Stimulated activated naive CD8-positive, alpha-beta T cell treated with anti-CD3 and anti-CD28 coated beads, Interleukin-15, Interleukin-2, amounts not matched to agents 100 ng/mL and 50 ng/mL, for 24 hours (primary cell): ENCODE measurements at regions not wholly inside any gene's neighbourhood (a gene's known extent, or its start where the extent isn't known, plus 50 kb on each side); places are given as distances from the start of the nearest gene placed in this dataset.
"Not testable (repeated sequence)": the region's sequence is repeated elsewhere in the genome, so short reads cannot be mapped to it uniquely, and the experiment has no call there.

Experiments
- H3K27ac Mint-ChIP-seq: one replicate; pipeline ENCODE4 v1.8.0; 2021; ENCODE audit warnings: mild to moderate bottlenecking, mixed read lengths
- H3K27me3 Mint-ChIP-seq: one replicate; pipeline ENCODE4 v1.8.0; 2021; ENCODE audit warnings: mixed read lengths
- H3K36me3 Mint-ChIP-seq: one replicate; pipeline ENCODE4 v1.8.0; 2021; ENCODE audit warnings: low read depth, mixed read lengths
- H3K4me1 Mint-ChIP-seq: one replicate; pipeline ENCODE4 v1.8.0; 2021; ENCODE audit warnings: low read depth, mixed read lengths
- H3K4me3 Mint-ChIP-seq: one replicate; pipeline ENCODE4 v1.8.0; 2021; ENCODE audit warnings: mild to moderate bottlenecking, mixed read lengths
- H3K9me3 Mint-ChIP-seq: one replicate; pipeline ENCODE4 v1.8.0; 2021; ENCODE audit warnings: mixed read lengths

DNA sequence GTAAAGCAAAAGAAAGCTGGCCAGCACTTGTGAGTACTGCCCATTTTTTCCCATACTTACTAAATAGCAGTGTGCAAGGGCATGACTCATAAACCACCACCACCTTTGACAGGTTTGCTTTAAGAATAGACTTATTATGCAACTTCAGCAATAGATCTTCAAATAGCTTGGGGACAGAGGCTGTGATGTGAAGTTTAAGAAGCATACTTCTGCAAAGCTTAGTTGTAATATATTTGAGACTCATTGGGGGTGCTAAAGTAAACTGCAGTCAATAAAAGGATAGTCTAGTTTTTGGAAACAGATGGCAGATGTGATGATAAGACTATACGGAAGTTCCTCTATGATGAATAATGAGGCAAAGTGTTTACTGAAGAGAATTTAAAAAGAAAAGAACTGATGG lies 210.0 kb downstream of the PLA2G4A start:
- Mint-ChIP-seq H3K4me3 (no peak overlapping the region), H3K27ac (no peak overlapping the region), H3K4me1 (no peaks in the 10 kb centered on the region), H3K9me3 (no peaks in the 10 kb centered on the region), H3K27me3 (peaks cover 3% of the 10 kb centered on the region), H3K36me3 (no peaks in the 10 kb centered on the region)

DNA sequence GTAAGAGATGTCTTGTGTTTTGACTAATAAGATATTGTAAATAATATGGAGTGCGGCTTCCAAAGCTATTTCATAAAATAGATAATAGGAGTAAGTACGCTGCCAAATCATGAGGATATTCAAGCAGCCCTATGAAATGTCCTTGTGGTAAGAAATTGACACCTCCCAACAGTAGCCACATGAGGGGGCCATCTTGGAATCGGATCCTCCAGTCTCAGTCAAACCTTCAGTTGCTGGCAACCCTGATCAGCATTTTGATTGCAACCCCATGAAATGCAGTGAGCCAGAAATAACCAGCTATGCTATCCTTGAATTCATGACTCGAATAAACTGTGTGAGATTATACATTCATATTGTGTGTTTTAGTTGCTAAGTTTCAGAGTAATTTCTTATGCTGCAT lies 212.4 kb downstream of the PLA2G4A start:
- Mint-ChIP-seq H3K4me1 (no peaks in the 10 kb centered on the region), H3K36me3 (no peaks in the 10 kb centered on the region), H3K27me3 (peaks cover 3% of the 10 kb centered on the region), H3K27ac (no peak overlapping the region), H3K4me3 (no peak overlapping the region), H3K9me3 (no peaks in the 10 kb centered on the region)

DNA sequence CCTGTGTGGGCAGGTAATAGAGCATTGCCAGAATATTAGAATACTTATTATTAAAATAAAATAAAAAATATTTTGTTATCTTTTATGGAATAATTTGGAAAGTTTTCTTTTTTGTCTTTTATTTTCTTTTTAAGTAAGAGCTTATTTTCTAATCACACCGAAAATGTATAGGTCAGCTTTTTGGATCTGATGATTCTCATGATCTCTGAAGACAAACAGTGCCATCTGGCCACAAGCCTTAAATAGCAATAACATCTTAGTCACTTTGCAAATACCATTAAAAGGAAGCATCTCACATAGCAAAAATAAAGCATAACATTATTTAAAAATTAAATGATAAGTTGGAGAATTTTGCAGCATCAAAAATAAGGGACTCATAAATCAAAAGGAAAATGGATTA lies 213.8 kb downstream of the PLA2G4A start:
- Mint-ChIP-seq H3K36me3 (no peaks in the 10 kb centered on the region), H3K27ac (no peak overlapping the region), H3K27me3 (no peaks in the 10 kb centered on the region), H3K4me3 (no peak overlapping the region), H3K9me3 (no peaks in the 10 kb centered on the region), H3K4me1 (no peaks in the 10 kb centered on the region)

DNA sequence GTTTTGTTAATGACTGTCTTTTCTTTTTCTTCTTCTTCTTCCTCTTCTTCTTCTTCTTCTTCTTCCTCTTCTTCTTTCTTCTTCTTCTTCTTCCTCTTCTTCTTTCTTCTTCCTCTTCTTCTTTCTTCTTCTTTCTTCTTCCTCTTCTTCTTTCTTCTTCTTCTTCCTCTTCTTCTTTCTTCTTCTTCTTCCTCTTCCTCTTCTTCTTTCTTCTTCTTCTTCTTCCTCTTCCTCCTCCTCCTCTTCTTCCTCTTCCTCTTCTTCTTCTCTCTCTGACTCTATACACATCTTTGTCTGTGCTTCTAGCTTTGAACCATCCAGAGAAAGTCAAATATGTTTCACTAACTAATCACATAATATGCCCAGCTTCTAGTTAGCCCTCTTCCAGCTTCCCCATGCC lies 214.7 kb downstream of the PLA2G4A start:
- H3K4me3 Mint-ChIP-seq, H3K36me3 Mint-ChIP-seq, H3K9me3 Mint-ChIP-seq, H3K4me1 Mint-ChIP-seq, H3K27me3 Mint-ChIP-seq: not testable (repeated sequence)
- H3K27ac Mint-ChIP-seq = peak overlapping the region; percentile 41

DNA sequence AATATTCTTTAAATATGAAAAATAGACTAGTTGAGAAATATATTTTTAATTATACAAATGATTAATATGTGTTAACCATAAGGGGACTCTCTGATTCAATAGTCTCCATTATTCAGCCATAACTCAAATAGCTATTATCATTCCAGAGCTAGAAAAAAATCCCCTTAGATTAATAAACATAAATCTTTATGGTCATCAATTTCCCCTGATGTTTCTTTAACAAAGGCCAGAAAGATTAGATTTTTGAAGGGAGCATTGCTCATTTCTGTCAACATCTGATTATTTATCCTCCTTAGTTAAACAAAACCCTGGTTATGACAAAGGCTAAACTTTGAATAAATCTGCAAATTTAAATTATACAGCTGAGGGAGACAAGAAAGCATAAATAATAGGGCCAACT lies 215.7 kb downstream of the PLA2G4A start:
- Mint-ChIP-seq H3K27me3 (no peaks in the 10 kb centered on the region), H3K4me3 (no peak overlapping the region), H3K36me3 (no peaks in the 10 kb centered on the region), H3K9me3 (no peaks in the 10 kb centered on the region), H3K4me1 (no peaks in the 10 kb centered on the region), H3K27ac (no peak overlapping the region)

DNA sequence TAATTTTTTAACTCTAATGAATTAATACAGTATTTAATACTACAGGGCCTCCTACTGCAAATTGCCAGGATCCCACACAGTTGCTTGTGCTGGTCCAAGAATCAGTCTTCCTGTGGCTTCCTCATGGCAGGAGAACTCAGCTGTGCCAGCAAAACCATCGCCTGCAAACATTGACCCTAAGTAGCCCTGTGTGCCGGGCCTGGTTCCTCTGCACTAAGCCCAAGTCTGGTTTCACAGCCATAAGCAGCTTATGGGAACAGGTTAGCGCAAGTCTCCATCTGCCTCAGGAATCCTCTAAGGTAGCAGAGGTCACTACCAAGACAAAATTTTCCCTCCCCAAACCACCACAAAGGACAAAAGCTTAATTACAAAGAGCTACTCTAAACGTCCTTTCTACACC lies 216.6 kb downstream of the PLA2G4A start:
- H3K27me3 Mint-ChIP-seq = no peaks in the 10 kb centered on the region
- H3K36me3 Mint-ChIP-seq = no peaks in the 10 kb centered on the region
- H3K27ac Mint-ChIP-seq = no peak overlapping the region
- no peak overlapping the region for H3K4me3 Mint-ChIP-seq
- H3K4me1 Mint-ChIP-seq = no peaks in the 10 kb centered on the region
- no peaks in the 10 kb centered on the region for H3K9me3 Mint-ChIP-seq

DNA sequence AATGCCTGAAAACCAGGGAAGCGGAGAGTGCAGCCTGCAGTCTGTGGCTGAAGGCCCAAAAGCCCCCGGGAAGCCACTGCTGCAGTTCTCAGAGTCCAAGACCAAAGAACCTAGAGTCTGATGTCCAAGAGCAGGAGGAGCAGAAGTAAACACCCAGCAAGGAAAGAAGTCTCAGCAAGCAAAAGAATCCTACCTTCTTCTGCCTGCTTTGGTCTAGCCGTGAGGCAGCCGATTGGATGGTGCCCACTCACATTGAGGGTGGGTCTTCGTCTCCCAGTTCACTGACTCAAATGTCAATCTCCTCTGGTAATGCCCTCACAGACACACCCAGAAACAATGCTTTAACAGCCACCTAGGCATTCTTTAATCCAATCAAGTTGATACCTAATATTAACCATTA lies 217.5 kb downstream of the PLA2G4A start:
- H3K4me1 Mint-ChIP-seq = no peaks in the 10 kb centered on the region
- H3K27me3 Mint-ChIP-seq = no peaks in the 10 kb centered on the region
- no peaks in the 10 kb centered on the region for H3K36me3 Mint-ChIP-seq
- no peak overlapping the region for H3K4me3 Mint-ChIP-seq
- no peak overlapping the region for H3K27ac Mint-ChIP-seq
- H3K9me3 Mint-ChIP-seq = no peaks in the 10 kb centered on the region

DNA sequence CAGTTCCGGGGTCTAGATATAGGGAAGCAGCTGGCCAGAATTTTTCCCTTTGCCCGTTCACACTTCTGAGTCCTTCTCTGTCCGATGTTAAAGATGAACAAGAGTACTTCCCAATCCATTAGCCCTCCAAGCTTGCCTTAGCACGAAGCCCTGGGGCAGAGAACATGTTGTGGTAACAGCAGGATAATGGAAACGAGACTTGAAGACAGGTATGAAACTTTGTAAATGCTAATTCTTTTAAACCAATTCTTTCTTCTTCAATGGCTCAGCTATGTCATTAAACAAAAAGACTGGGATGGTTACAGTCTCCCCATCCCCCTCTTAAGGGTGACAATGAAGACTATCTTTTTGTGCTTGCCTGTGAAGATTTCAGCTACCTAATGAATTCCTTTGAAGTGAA lies 218.5 kb downstream of the PLA2G4A start:
- Mint-ChIP-seq H3K9me3 (no peaks in the 10 kb centered on the region), H3K36me3 (no peaks in the 10 kb centered on the region), H3K4me3 (no peak overlapping the region), H3K27me3 (no peaks in the 10 kb centered on the region), H3K27ac (no peak overlapping the region), H3K4me1 (no peaks in the 10 kb centered on the region)

DNA sequence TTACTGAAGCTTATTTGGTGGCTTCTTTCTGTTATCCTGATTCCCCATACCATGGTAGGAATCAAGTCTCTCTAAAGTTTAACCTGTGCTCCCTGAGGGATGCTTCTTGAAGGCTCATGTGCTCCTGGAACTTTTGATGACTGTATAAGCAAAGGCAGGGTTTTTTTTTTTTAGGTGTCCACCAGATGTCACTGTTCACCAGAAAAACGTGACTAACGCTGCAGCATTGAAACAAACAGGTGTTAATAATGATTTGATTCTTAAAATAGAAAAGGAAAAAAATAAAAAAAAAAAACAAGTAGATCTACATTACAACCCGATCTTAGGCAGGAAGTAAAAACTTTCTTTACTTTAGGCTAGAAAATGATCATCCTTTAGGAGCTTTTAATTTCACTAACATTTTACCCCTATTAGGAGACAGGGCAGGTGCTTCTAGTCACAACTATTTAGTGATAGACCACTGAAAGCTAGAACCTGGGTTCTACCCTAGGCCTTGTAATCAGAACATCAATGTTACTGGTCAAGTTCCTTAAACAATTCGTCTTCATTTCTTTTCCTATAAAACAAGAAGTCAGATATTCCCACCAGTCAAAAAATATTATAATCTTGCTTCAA lies 223.0 kb downstream of the PLA2G4A start:
- H3K4me3 Mint-ChIP-seq = no peak overlapping the region
- no peaks in the 10 kb centered on the region for H3K9me3 Mint-ChIP-seq
- no peak overlapping the region for H3K27ac Mint-ChIP-seq

DNA sequence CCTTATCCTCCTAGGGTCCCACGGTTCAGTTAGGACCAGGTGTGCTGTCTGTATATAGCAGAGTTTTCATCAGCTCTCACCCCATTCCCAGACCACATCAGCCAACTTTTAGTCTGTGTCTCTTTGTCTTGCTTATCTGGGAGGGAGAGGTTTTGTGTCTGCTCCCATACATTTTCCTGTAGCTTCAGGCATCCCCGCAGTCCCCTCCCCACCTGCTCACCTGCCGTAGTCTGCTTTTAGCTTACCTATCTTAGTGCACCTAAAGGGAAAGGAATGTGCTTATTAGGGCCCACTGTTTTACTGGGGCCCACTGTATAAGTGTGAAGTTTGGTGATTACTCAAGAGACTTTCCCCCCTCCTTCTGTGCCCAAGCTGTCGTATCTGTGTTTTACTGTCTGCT lies 225.1 kb downstream of the PLA2G4A start:
- H3K4me1 Mint-ChIP-seq = no peaks in the 10 kb centered on the region
- H3K27ac Mint-ChIP-seq = no peak overlapping the region
- H3K4me3 Mint-ChIP-seq = no peak overlapping the region
- H3K27me3 Mint-ChIP-seq = no peaks in the 10 kb centered on the region
- H3K36me3 Mint-ChIP-seq = no peaks in the 10 kb centered on the region
- no peaks in the 10 kb centered on the region for H3K9me3 Mint-ChIP-seq

More for the DNA sequence above, 223.0 kb downstream of the PLA2G4A start:
- no peaks in the 10 kb centered on the region for H3K36me3 Mint-ChIP-seq
- H3K4me1 Mint-ChIP-seq = no peaks in the 10 kb centered on the region
- H3K27me3 Mint-ChIP-seq = no peaks in the 10 kb centered on the region

DNA sequence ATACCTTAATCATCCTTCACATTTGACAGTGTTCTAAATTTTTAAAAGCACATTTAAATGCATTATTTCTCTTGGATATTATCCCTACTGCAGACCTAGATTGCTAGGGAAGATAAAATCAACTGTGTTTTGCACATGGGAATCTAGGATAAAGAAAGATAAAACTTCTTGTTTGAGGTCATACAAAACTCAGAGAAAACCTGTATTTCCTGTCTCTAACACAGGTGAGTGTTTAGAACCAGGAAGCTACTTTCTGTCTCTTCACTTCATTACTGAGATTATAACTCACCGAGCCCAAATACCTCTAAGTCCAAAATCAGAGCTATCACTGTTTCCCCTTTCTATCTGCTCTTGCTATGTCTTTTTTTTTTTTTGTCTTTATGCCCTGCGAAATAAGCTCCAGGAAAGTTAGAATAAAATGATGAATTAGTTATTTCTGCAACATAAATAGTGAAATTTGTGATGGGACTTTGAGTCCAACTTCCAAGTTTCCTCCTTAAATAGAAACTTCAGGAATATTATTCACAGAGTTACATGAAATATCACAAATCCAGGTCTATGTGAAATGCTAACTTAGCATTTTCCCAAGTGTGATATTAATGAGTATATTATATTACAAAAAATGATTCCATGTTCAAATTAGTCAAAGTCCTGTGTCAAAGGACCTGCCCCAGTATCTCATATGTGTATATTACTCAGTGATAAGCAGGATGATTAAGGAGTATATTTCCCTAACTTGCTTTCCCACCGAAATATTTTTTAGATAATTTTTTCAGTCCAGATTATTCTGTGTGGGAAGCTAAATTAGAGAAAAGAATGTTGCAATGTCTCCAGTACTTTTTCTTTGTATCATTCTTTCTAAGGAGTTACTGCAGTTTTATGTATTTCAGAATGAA lies 226.4 kb downstream of the PLA2G4A start:
- Mint-ChIP-seq H3K36me3 (no peaks in the 10 kb centered on the region), H3K27me3 (no peaks in the 10 kb centered on the region), H3K4me3 (no peak overlapping the region), H3K27ac (no peak overlapping the region), H3K9me3 (no peaks in the 10 kb centered on the region), H3K4me1 (no peaks in the 10 kb centered on the region)

DNA sequence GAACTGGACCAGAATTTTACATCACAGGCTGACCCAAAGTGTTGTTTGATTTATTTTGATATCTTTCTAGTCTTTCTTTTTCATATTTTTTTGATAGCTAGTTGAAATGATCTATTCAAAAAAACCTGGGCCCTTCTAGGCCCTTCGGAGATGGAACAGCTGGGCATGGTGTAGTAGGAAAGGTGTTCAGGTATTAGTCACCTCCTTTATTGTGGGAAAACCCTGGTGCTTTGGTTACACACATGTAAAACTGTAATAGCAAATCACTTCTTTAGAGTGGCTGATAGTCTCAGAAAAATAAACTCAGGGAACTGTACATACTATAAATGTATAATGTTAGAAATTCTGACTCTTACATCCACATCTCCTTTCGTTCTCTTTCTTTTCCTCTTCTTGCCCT lies 234.5 kb downstream of the PLA2G4A start:
- Mint-ChIP-seq H3K4me3 (no peak overlapping the region), H3K27me3 (no peaks in the 10 kb centered on the region), H3K36me3 (no peaks in the 10 kb centered on the region), H3K27ac (no peak overlapping the region), H3K9me3 (no peaks in the 10 kb centered on the region), H3K4me1 (no peaks in the 10 kb centered on the region)

DNA sequence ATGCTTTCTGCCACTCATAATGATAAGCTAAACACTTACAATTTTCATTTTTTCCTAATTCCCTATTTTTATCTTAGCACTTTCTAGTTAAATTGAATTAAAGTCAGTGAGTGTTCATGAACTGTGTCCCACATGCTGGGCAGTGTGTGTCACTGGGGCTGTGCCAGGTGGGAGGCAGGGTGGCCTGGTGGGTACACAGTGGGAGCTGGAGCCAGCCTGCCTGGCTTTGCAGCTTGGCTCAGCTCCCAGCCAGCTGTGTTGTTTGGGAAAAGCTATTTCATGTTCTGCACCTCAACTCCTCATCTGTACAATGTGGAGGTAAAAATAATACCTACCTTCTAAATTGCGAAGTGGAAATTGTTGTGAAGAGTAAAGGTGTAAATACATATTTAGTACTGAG lies 238.4 kb downstream of the PLA2G4A start:
- no peaks in the 10 kb centered on the region for H3K9me3 Mint-ChIP-seq
- no peak overlapping the region for H3K4me3 Mint-ChIP-seq
- H3K27ac Mint-ChIP-seq = no peak overlapping the region
- H3K4me1 Mint-ChIP-seq = no peaks in the 10 kb centered on the region
- no peaks in the 10 kb centered on the region for H3K36me3 Mint-ChIP-seq
- H3K27me3 Mint-ChIP-seq = no peaks in the 10 kb centered on the region

DNA sequence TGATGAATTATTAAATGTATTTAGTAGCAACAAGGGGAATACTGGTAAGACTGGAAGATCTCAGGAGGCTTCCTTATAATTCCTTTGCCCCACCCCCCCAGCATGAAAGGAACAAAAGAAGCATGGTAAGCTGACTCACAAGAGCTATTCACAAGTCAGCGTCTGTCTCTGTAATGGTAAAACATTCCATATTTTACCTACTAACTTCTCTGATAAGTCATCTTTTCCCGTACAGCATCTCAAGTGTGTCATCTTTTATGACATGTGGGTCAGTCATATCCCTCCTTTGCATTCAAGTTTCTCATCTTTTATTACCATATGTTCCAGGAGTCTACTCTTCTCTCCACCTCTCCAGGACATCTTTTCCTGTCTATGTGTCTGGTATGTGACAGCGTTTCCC lies 241.3 kb downstream of the PLA2G4A start:
- Mint-ChIP-seq H3K27ac (no peak overlapping the region), H3K36me3 (no peaks in the 10 kb centered on the region)

DNA sequence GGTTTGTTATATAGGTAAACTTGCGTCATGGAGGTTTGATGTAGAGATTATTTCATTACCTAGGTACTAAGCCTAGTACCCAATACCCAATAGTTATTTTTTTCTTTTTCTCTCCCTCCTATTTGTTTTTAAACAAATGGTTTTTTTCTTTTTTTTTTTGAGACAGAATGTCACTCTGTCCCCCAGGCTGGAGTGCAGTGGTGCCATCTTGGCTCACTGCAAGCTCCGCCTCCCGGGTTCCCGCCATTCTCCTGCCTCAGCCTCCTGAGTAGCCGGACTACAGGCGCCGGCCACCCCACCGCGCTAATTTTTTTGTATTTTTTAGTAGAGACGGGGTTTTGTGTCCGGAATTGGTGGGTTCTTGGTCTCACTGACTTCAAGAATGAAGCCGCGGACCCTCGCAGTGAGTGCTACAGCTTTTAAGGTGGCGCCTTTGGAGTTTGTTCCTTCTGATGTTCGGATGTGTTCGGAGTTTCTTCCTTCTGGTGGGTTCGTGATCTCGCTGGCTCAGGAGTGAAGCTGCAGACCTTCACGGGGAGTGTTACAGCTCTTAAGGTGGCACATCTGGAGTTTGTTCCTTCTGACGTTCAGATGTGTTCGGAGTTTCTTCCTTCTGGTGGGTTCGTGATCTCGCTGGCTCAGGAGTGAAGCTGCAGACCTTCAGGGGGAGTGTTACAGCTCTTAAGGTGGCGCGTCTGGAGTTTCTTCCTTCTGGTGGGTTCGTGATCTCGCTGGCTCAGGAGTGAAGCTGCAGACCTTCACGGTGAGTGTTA lies 243.7 kb downstream of the PLA2G4A start:
- H3K4me3 Mint-ChIP-seq = peak overlapping the region; percentile 91

More for the DNA sequence above, 241.3 kb downstream of the PLA2G4A start:
- Mint-ChIP-seq H3K4me3 (no peak overlapping the region), H3K27me3 (no peaks in the 10 kb centered on the region), H3K4me1 (no peaks in the 10 kb centered on the region), H3K9me3 (peaks cover 4% of the 10 kb centered on the region)

More for the DNA sequence above, 243.7 kb downstream of the PLA2G4A start:
- H3K9me3 Mint-ChIP-seq, H3K36me3 Mint-ChIP-seq, H3K4me1 Mint-ChIP-seq, H3K27me3 Mint-ChIP-seq: not testable (repeated sequence)
- peak overlapping the region; percentile 91 for H3K27ac Mint-ChIP-seq
